H1 (cell line): ENCODE measurements at regions not wholly inside any gene's neighbourhood (a gene's known extent, or its start where the extent isn't known, plus 50 kb on each side); places are given as distances from the start of the nearest gene placed in this dataset.

ENCODE experiments used
- BACH1 ChIP-seq: IDR thresholded peaks from 2 replicates; pipeline ENCODE4 v1.6.1; 2012; ENCODE audit warnings: low read length, improper control_type of control experiment
- CTCF ChIP-seq, 3 experiments: IDR thresholded peaks; 1 replicate in 2 of 3; 2 replicates in 1 of 3; pipeline versions ENCODE4 v1.5.1 to v1.6.1; 2011; ENCODE audit warnings: low read length in 3 of 3, mild to moderate bottlenecking in 3 of 3, inconsistent platforms in 2 of 3, low read depth in 1 of 3, moderate library complexity in 1 of 3; ENCODE audit not compliant: insufficient read depth in 1 of 3; ENCODE audit errors: control extremely low read depth in 1 of 3
- EZH2 ChIP-seq: fragments of 200-600 bp; sonication (generic); IDR thresholded peaks from 2 replicates; pipeline ENCODE4 v1.7.1; 2012; ENCODE audit warnings: low read depth, mild to moderate bottlenecking, moderate library complexity, low read length, inconsistent platforms; ENCODE audit not compliant: severe bottlenecking
- KDM5A ChIP-seq: fragments of 200-600 bp; IDR thresholded peaks from 2 replicates; pipeline ENCODE4 v1.7.1; 2012; ENCODE audit warnings: mild to moderate bottlenecking, low read length, inconsistent platforms, mixed read lengths
- MAFK ChIP-seq: IDR thresholded peaks from 2 replicates; pipeline ENCODE4 v1.6.1; 2012; ENCODE audit warnings: low read depth, mild to moderate bottlenecking, improper control_type of control experiment, low read length
- MAX ChIP-seq: IDR thresholded peaks from 2 replicates; pipeline ENCODE4 v1.6.1; 2012; ENCODE audit warnings: inconsistent platforms
- PHF8 ChIP-seq: fragments of 200-600 bp; sonication (generic); conservative IDR thresholded peaks from 2 replicates; pipeline ENCODE4 v1.7.1; 2012; ENCODE audit warnings: low read depth, mild to moderate bottlenecking, inconsistent platforms, low read length, moderate library complexity
- POLR2A ChIP-seq, 2 experiments: IDR thresholded peaks; 1 replicate in 1 of 2; 2 replicates in 1 of 2; pipeline ENCODE4 v1.6.1; 2011; ENCODE audit warnings: low read depth in 2 of 2, low read length in 2 of 2, mild to moderate bottlenecking in 2 of 2; ENCODE audit errors: control extremely low read depth in 1 of 2
- POLR2AphosphoS5 ChIP-seq: IDR thresholded peaks from 2 replicates; pipeline ENCODE4 v1.6.1; 2011; ENCODE audit warnings: low read depth, low read length
- RXRA ChIP-seq: IDR thresholded peaks from 2 replicates; pipeline ENCODE4 v1.6.1; 2011; ENCODE audit warnings: low read depth, mild to moderate bottlenecking, low read length, moderate library complexity; ENCODE audit not compliant: insufficient read depth
- YY1 ChIP-seq: IDR thresholded peaks from 2 replicates; pipeline ENCODE4 v1.6.1; 2011; ENCODE audit warnings: low read depth, mild to moderate bottlenecking, low read length

GRCh38 chr3:146831659-146832058, 226.5 kb upstream of the PLSCR5 start:
- TF ChIP-seq CTCF (IDR thresholded peaks at IDR 0.05; ENCODE audit: control extremely low read depth in 1 of 3, insufficient read depth in 1 of 3, low read depth in 1 of 3, low read length in 3 of 3) (no peak), POLR2AphosphoS5 (no peak), YY1 (no peak), RXRA (no peak), MAFK (no peak), POLR2A (IDR thresholded peaks at IDR 0.05; ENCODE audit: control extremely low read depth in 1 of 2, low read depth in 2 of 2, low read length in 2 of 2) (no peak), KDM5A (no peak), EZH2 (no peak), PHF8 (no peak), MAX (no peak), BACH1 (no peak)
